H9 (cell line): ENCODE measurements at regions not wholly inside any gene's neighbourhood (a gene's known extent, or its start where the extent isn't known, plus 50 kb on each side); places are given as distances from the start of the nearest gene placed in this dataset.

Source experiments
- DNase-seq: peaks from one replicate; pipeline ENCODE4 v3.0.0-alpha.2; 2017
- H2AFZ ChIP-seq: one replicate; pipeline ENCODE4 v1.6.1; 2013; ENCODE audit warnings: mild to moderate bottlenecking, low read length, control low read depth, moderate library complexity
- H2AK5ac ChIP-seq: 2 replicates; pipeline ENCODE4 v1.6.1; 2013; ENCODE audit warnings: low read length, control low read depth, mixed read lengths; ENCODE audit not compliant: insufficient read length
- H2BK120ac ChIP-seq: one replicate; pipeline ENCODE4 v1.6.1; 2013; ENCODE audit warnings: low read depth, mild to moderate bottlenecking, low read length, control low read depth, inconsistent platforms; ENCODE audit not compliant: poor library complexity, severe bottlenecking
- H2BK12ac ChIP-seq: 2 replicates; pipeline ENCODE4 v1.6.1; 2013; ENCODE audit warnings: low read length, control low read depth, mixed read lengths, low read depth; ENCODE audit not compliant: insufficient read length
- H2BK15ac ChIP-seq: 2 replicates; pipeline ENCODE4 v1.6.1; 2013; ENCODE audit warnings: low read depth, low read length, control low read depth
- H2BK20ac ChIP-seq: one replicate; pipeline ENCODE4 v1.6.1; 2013; ENCODE audit warnings: low read depth, mild to moderate bottlenecking, low read length, control low read depth, inconsistent platforms; ENCODE audit not compliant: poor library complexity, severe bottlenecking
- H2BK5ac ChIP-seq: 2 replicates; pipeline ENCODE4 v1.6.1; 2013; ENCODE audit warnings: low read length, control low read depth, mixed read lengths; ENCODE audit not compliant: insufficient read length
- H3K14ac ChIP-seq: 2 replicates; pipeline ENCODE4 v1.6.1; 2013; ENCODE audit warnings: low read length, control low read depth; ENCODE audit not compliant: insufficient read depth
- H3K18ac ChIP-seq: 2 replicates; pipeline ENCODE4 v1.6.1; 2013; ENCODE audit warnings: low read depth, mild to moderate bottlenecking, mixed read lengths, low read length, control low read depth; ENCODE audit not compliant: insufficient read length
- H3K23ac ChIP-seq: 2 replicates; pipeline ENCODE4 v1.6.1; 2013; ENCODE audit warnings: low read length, control low read depth, mixed read lengths, low read depth; ENCODE audit not compliant: insufficient read length
- H3K23me2 ChIP-seq: 2 replicates; pipeline ENCODE4 v1.6.1; 2013; ENCODE audit warnings: low read depth, mild to moderate bottlenecking, mixed read lengths, low read length, control low read depth; ENCODE audit not compliant: insufficient read length, poor library complexity, severe bottlenecking
- H3K27ac ChIP-seq: 2 replicates; pipeline ENCODE4 v1.5.1; 2013; ENCODE audit warnings: low read length, control low read depth, mixed read lengths, low read depth; ENCODE audit not compliant: insufficient read length
- H3K27me3 ChIP-seq: 2 replicates; pipeline ENCODE4 v1.6.1; 2013; ENCODE audit warnings: low read length, control low read depth, inconsistent platforms; ENCODE audit not compliant: insufficient read depth
- H3K4ac ChIP-seq: 2 replicates; pipeline ENCODE4 v1.6.1; 2013; ENCODE audit warnings: low read depth, mild to moderate bottlenecking, control low read depth, inconsistent platforms, low read length, moderate library complexity
- H3K4me1 ChIP-seq: 2 replicates; pipeline ENCODE4 v1.6.1; 2013; ENCODE audit warnings: low read length, control low read depth, inconsistent platforms; ENCODE audit not compliant: insufficient read depth
- H3K4me2 ChIP-seq: 2 replicates; pipeline ENCODE4 v1.6.1; 2013; ENCODE audit warnings: low read length, control low read depth, mixed read lengths; ENCODE audit not compliant: insufficient read length, insufficient read depth
- H3K56ac ChIP-seq: 2 replicates; pipeline ENCODE4 v1.6.1; 2013; ENCODE audit warnings: low read depth, mild to moderate bottlenecking, mixed read lengths, low read length, control low read depth; ENCODE audit not compliant: insufficient read length
- H3K79me1 ChIP-seq: 2 replicates; pipeline ENCODE4 v1.6.1; 2013; ENCODE audit warnings: low read depth, mild to moderate bottlenecking, moderate library complexity, low read length, control low read depth, inconsistent platforms; ENCODE audit not compliant: insufficient read depth, poor library complexity, severe bottlenecking
- H3K79me2 ChIP-seq: 2 replicates; pipeline ENCODE4 v1.6.1; 2013; ENCODE audit warnings: low read length, control low read depth, inconsistent platforms; ENCODE audit not compliant: insufficient read depth
- H3K9ac ChIP-seq: 2 replicates; pipeline ENCODE4 v1.6.1; 2013; ENCODE audit warnings: low read length, control low read depth, mixed read lengths; ENCODE audit not compliant: insufficient read length; ENCODE audit errors: extremely low read depth
- H3K9me3 ChIP-seq: one replicate; pipeline ENCODE4 v1.6.1; 2013; ENCODE audit warnings: low read depth, low read length, inconsistent platforms; ENCODE audit not compliant: control insufficient read depth
- H3T11ph ChIP-seq: one replicate; pipeline ENCODE4 v1.6.1; 2013; ENCODE audit warnings: mild to moderate bottlenecking, low read length, control low read depth, inconsistent platforms
- H4K20me1 ChIP-seq: one replicate; pipeline ENCODE4 v1.6.1; 2013; ENCODE audit not compliant: control insufficient read depth, insufficient read length, insufficient read depth
- H4K5ac ChIP-seq: 2 replicates; pipeline ENCODE4 v1.6.1; 2013; ENCODE audit warnings: low read depth, mild to moderate bottlenecking, mixed read lengths, low read length, control low read depth; ENCODE audit not compliant: insufficient read length
- H4K8ac ChIP-seq: replicated peaks from 2 replicates; pipeline ENCODE4 v1.6.1; 2013; ENCODE audit warnings: low read length, control low read depth, mixed read lengths, low read depth; ENCODE audit not compliant: insufficient read length
- H4K91ac ChIP-seq: 2 replicates; pipeline ENCODE4 v1.6.1; 2013; ENCODE audit warnings: low read depth, mild to moderate bottlenecking, moderate library complexity, mixed read lengths, low read length, control low read depth; ENCODE audit not compliant: insufficient read length
- H3K27ac Mint-ChIP-seq, 3 experiments: 2 replicates in 2 of 3; 3 replicates in 1 of 3; pipeline ENCODE4 v1.8.0; 2020 to 2021; ENCODE audit warnings: mixed read lengths in 3 of 3, mild to moderate bottlenecking in 1 of 3, moderate library complexity in 1 of 3
- H3K27me3 Mint-ChIP-seq: 2 replicates; pipeline ENCODE4 v1.8.0; 2021; ENCODE audit warnings: low read depth, mild to moderate bottlenecking, moderate library complexity, mixed read lengths
- H3K36me3 Mint-ChIP-seq, 3 experiments: 2 replicates in 2 of 3; 3 replicates in 1 of 3; pipeline ENCODE4 v1.8.0; 2020 to 2021; ENCODE audit warnings: low read depth in 3 of 3, mixed read lengths in 3 of 3; ENCODE audit not compliant: insufficient read depth in 1 of 3
- H3K4me1 Mint-ChIP-seq, 2 experiments: 2 replicates each; pipeline ENCODE4 v1.8.0; 2020; ENCODE audit warnings: mixed read lengths in 2 of 2
- H3K4me3 Mint-ChIP-seq, 2 experiments: 2 replicates in 1 of 2; 3 replicates in 1 of 2; pipeline ENCODE4 v1.8.0; 2020 to 2021; ENCODE audit warnings: mild to moderate bottlenecking in 2 of 2, mixed read lengths in 2 of 2, moderate library complexity in 1 of 2
- H3K9me3 Mint-ChIP-seq, 2 experiments: 2 replicates in 1 of 2; 3 replicates in 1 of 2; pipeline ENCODE4 v1.8.0; 2020; ENCODE audit warnings: mild to moderate bottlenecking in 2 of 2, mixed read lengths in 2 of 2, moderate library complexity in 1 of 2
- WGBS: extraction: QIAGEN DNeasy Blood & Tissue Kit; methylation state at CpG from one replicate; pipeline ENCODE4 v1.1.7; 2013; ENCODE audit warnings: missing lambda C conversion rate, low lambda C conversion rate, mixed read lengths; ENCODE audit not compliant: insufficient read length; ENCODE audit errors: extremely low coverage; 5-methylcytosine and 5-hydroxymethylcytosine counted together
- TF ChIP-seq, protein P1 (sequence below): fragments of 200-600 bp; sonication (generic); conservative IDR thresholded peaks from 3 replicates; pipeline ENCODE4 v1.8.0; 2021; ENCODE audit warnings: antibody characterized with exemption, mild to moderate bottlenecking

DNA sequence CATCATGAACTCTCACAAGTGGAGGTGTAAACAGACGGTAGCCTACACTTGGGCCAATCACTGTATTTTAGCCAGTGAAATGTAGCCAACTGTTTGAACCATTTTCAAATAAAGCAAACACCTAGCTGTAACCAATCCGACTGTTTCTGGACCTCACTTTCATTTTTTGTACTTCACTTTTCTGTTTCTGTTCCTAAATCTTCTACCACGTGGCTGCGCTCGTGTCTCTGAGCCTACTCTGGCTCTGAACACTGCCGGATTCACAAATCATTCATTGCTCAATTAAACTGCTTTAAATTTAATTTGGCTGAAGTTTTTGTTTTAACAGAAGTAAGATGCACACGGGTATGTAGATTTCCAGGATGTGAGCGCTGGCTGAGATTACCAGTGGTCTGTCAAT, 319.1 kb downstream of the RAPGEF2 start:
- no peaks in the 10 kb centered on the region; a peak in 1 of 4 replicates for H3K4me1 Mint-ChIP-seq
- peaks cover 2 to 23% (median 4%) of the 10 kb centered on the region in 3 experiments; a peak in 5 of 7 replicates for H3K36me3 Mint-ChIP-seq
- Histone ChIP-seq H3K79me1 (no peaks in the 10 kb centered on the region), H2BK15ac (no peak overlapping the region), H3K27ac (no peak overlapping the region), H3K4me2 (no peak overlapping the region), H3K18ac (no peak overlapping the region), H4K5ac (no peak overlapping the region), H3K23ac (no peak overlapping the region), H4K8ac (no peak overlapping the region), H3K9ac (no peak overlapping the region), H3K14ac (no peak overlapping the region), H2AK5ac (no peak overlapping the region), H2BK120ac (no peak overlapping the region), H3K23me2 (no peaks in the 10 kb centered on the region), H2BK12ac (no peak overlapping the region), H3K9me3 (peaks cover 13% of the 10 kb centered on the region), H2BK20ac (no peak overlapping the region), H3K4me1 (peaks cover 2% of the 10 kb centered on the region; the same call in 1 of the 2 replicates), H2AFZ (no peak overlapping the region), H2BK5ac (no peak overlapping the region), H3K4ac (no peak overlapping the region), H3K79me2 (no peaks in the 10 kb centered on the region), H3T11ph (no peak overlapping the region), H3K27me3 (no peaks in the 10 kb centered on the region), H4K91ac (no peak overlapping the region), H4K20me1 (no peaks in the 10 kb centered on the region), H3K56ac (no peak overlapping the region)
- H3K9me3 Mint-ChIP-seq: peaks cover 13 to 20% of the 10 kb centered on the region in 2 experiments
- no CpG with 5 or more reads among the region's 8 CpGs for WGBS
- H3K27me3 Mint-ChIP-seq: no peaks in the 10 kb centered on the region; the same call in 1 of the 2 replicates
- DNase-seq: no peak
- H3K27ac Mint-ChIP-seq: no peak overlapping the region
- TF ChIP-seq, protein P1, sequence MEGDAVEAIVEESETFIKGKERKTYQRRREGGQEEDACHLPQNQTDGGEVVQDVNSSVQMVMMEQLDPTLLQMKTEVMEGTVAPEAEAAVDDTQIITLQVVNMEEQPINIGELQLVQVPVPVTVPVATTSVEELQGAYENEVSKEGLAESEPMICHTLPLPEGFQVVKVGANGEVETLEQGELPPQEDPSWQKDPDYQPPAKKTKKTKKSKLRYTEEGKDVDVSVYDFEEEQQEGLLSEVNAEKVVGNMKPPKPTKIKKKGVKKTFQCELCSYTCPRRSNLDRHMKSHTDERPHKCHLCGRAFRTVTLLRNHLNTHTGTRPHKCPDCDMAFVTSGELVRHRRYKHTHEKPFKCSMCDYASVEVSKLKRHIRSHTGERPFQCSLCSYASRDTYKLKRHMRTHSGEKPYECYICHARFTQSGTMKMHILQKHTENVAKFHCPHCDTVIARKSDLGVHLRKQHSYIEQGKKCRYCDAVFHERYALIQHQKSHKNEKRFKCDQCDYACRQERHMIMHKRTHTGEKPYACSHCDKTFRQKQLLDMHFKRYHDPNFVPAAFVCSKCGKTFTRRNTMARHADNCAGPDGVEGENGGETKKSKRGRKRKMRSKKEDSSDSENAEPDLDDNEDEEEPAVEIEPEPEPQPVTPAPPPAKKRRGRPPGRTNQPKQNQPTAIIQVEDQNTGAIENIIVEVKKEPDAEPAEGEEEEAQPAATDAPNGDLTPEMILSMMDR: no peak
- H3K4me3 Mint-ChIP-seq: no peak overlapping the region
